Esophagus muscularis mucosa (tissue), 4 donors: ENCODE measurements at regions not wholly inside any gene's neighbourhood (a gene's known extent, or its start where the extent isn't known, plus 50 kb on each side); places are given as distances from the start of the nearest gene placed in this dataset.

Experiments
- DNase-seq: peaks from one replicate; pipeline ENCODE4 v3.0.0-alpha.2; 2017; ENCODE audit errors: extremely low spot score
- H3K27ac ChIP-seq, 4 donors: fragments of 200-600 bp; sonication (generic); replicated peaks in 1 of 4; 1 replicate in 3 of 4; 2 replicates in 1 of 4; pipeline ENCODE4 v1.5.1; 2016 to 2019; ENCODE audit warnings: mild to moderate bottlenecking in 1 of 4
- H3K27me3 ChIP-seq, 4 donors: fragments of 200-600 bp; sonication (generic); one replicate each; pipeline versions ENCODE4 v1.5.1 to v1.6.0; 2016 to 2019
- H3K36me3 ChIP-seq, 4 donors: fragments of 200-600 bp; sonication (generic); one replicate each; pipeline ENCODE4 v1.5.1; 2016 to 2019
- H3K4me1 ChIP-seq, 4 donors: fragments of 200-600 bp; sonication (generic); one replicate each; pipeline ENCODE4 v1.5.1; 2016 to 2019
- H3K4me3 ChIP-seq, 4 donors: fragments of 200-600 bp; sonication (generic); 1 replicate in 2 of 4; 2 replicates in 2 of 4; pipeline ENCODE4 v1.5.1; 2016 to 2019; ENCODE audit warnings: mild to moderate bottlenecking in 4 of 4, moderate library complexity in 1 of 4
- H3K9me3 ChIP-seq, 4 donors: fragments of 200-600 bp; sonication (generic); 1 replicate in 3 of 4; 2 replicates in 1 of 4; pipeline ENCODE4 v1.5.1; 2016 to 2019
- EP300 ChIP-seq: sonication (generic); formaldehyde crosslinking; IDR thresholded peaks from one replicate; pipeline ENCODE4 v1.6.1; 2017; ENCODE audit warnings: antibody characterized with exemption
- POLR2A ChIP-seq: fragments of 450-650 bp; IDR thresholded peaks from one replicate; pipeline ENCODE4 v1.6.1; 2017; ENCODE audit warnings: antibody characterized with exemption, moderate library complexity, mild to moderate bottlenecking, low read depth
- POLR2AphosphoS5 ChIP-seq, 2 donors: sonication (generic); formaldehyde crosslinking; IDR thresholded peaks; one replicate each; pipeline ENCODE4 v1.6.1; 2017; ENCODE audit warnings: antibody characterized with exemption in 2 of 2
- WGBS: methylation state at CpG from one replicate; pipeline ENCODE4 v1.1.5; 2018; 5-methylcytosine and 5-hydroxymethylcytosine counted together
- intact Hi-C: fragments of 100-400 bp; cut with DNase I; formaldehyde crosslinking; loops from one replicate; pipeline ENCODE4 v1.15.1; 2023
- TF ChIP-seq, protein P1 (sequence below), 3 experiments: fragments of 200-600 bp in 2 of 3; fragments of 450-650 bp in 1 of 3; sonication (generic) in 2 of 3; IDR thresholded peaks; one replicate each; pipeline ENCODE4 v1.5.1; 2017 to 2019; ENCODE audit warnings: antibody characterized with exemption in 3 of 3, mild to moderate bottlenecking in 2 of 3, moderate library complexity in 1 of 3

- H3K4me1 ChIP-seq: no peaks in the 10 kb centered on the region
- DNase-seq: no peak
- no peaks in the 10 kb centered on the region for H3K9me3 ChIP-seq
- intact Hi-C loops: no loop called here
- peaks cover 0 to 3% (median 0%) of the 10 kb centered on the region in 4 donors for H3K27me3 ChIP-seq
- H3K27ac ChIP-seq: peak overlapping the region in 1 of 4 donors; percentile 58
- H3K4me3 ChIP-seq: no peak overlapping the region
- TF ChIP-seq, protein P1, sequence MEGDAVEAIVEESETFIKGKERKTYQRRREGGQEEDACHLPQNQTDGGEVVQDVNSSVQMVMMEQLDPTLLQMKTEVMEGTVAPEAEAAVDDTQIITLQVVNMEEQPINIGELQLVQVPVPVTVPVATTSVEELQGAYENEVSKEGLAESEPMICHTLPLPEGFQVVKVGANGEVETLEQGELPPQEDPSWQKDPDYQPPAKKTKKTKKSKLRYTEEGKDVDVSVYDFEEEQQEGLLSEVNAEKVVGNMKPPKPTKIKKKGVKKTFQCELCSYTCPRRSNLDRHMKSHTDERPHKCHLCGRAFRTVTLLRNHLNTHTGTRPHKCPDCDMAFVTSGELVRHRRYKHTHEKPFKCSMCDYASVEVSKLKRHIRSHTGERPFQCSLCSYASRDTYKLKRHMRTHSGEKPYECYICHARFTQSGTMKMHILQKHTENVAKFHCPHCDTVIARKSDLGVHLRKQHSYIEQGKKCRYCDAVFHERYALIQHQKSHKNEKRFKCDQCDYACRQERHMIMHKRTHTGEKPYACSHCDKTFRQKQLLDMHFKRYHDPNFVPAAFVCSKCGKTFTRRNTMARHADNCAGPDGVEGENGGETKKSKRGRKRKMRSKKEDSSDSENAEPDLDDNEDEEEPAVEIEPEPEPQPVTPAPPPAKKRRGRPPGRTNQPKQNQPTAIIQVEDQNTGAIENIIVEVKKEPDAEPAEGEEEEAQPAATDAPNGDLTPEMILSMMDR (IDR thresholded peaks at IDR 0.05): no peak
- no peak for TF ChIP-seq EP300
- no peak for TF ChIP-seq POLR2AphosphoS5 (IDR thresholded peaks at IDR 0.05)
- TF ChIP-seq POLR2A: no peak
- 80% methylated on average over 3 of the region's 3 CpGs for WGBS
- H3K36me3 ChIP-seq: no peaks in the 10 kb centered on the region
These were observed 179.9 kb upstream of the DTNBP1 start for GRCh38 chr6:15842727-15843117.

GRCh38 chr6:15841937-15842726, 179.3 kb upstream of the DTNBP1 start:
- DNase-seq: no peak
- 69% methylated on average over 8 of the region's 9 CpGs for WGBS
- Histone ChIP-seq H3K9me3 (no peaks in the 10 kb centered on the region), H3K4me1 (no peaks in the 10 kb centered on the region), H3K36me3 (no peaks in the 10 kb centered on the region), H3K4me3 (no peak overlapping the region), H3K27me3 (peaks cover 0 to 3% (median 0%) of the 10 kb centered on the region in 4 donors), H3K27ac (peak overlapping the region in 3 of 4 donors; percentile 5 to 58 (median 22))
- TF ChIP-seq POLR2AphosphoS5 (IDR thresholded peaks at IDR 0.05) (no peak), POLR2A (no peak), EP300 (no peak)
- TF ChIP-seq, protein P1 (IDR thresholded peaks at IDR 0.05): no peak
- intact Hi-C loops: no loop called here

GRCh38 chr6:15839969-15840541, 177.2 kb upstream of the DTNBP1 start:
- no peak overlapping the region for H3K4me3 ChIP-seq
- DNase-seq: no peak
- no peak overlapping the region for H3K27ac ChIP-seq
- TF ChIP-seq POLR2A (no peak), EP300 (no peak), POLR2AphosphoS5 (IDR thresholded peaks at IDR 0.05) (no peak)
- TF ChIP-seq, protein P1 (IDR thresholded peaks at IDR 0.05): no peak
- no peaks in the 10 kb centered on the region for H3K9me3 ChIP-seq
- H3K4me1 ChIP-seq: no peaks in the 10 kb centered on the region
- intact Hi-C loops: no loop called here
- H3K27me3 ChIP-seq: peaks cover 0 to 3% (median 0%) of the 10 kb centered on the region in 4 donors
- H3K36me3 ChIP-seq: no peaks in the 10 kb centered on the region
- 98% methylated on average over 5 of the region's 5 CpGs for WGBS

DNA sequence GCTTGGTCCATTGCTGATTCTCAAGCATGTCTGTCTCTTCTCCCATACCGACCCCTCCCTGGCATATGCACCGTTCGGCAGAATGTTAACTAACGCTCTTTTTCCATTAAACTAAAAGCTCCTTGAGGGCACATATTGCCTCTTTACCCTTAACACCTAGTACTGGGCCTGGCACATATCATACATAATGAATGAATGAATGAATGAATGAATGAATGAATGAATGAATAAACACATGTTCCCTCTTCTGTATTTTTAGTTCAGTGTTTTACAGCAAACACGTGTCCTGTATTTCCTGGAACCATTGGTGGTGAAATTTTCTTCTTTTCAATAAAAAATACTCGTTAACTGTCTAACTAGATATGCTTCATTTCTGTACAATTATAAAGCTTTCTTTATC, 174.4 kb upstream of the DTNBP1 start:
- 96% methylated on average over 6 of the region's 6 CpGs for WGBS
- Histone ChIP-seq H3K4me1 (no peaks in the 10 kb centered on the region), H3K27me3 (peaks cover 0 to 3% (median 0%) of the 10 kb centered on the region in 4 donors), H3K9me3 (no peaks in the 10 kb centered on the region), H3K36me3 (no peaks in the 10 kb centered on the region), H3K27ac (no peak overlapping the region), H3K4me3 (no peak overlapping the region)
- no peak for DNase-seq
- TF ChIP-seq, protein P1 (IDR thresholded peaks at IDR 0.05): no peak
- TF ChIP-seq EP300 (no peak), POLR2AphosphoS5 (IDR thresholded peaks at IDR 0.05) (no peak), POLR2A (no peak)
- intact Hi-C loops: no loop called here
